HEK293T (cell line): ENCODE measurements at regions not wholly inside any gene's neighbourhood (a gene's known extent, or its start where the extent isn't known, plus 50 kb on each side); places are given as distances from the start of the nearest gene placed in this dataset.

ENCODE experiments used
- CTCF ChIA-PET: fragments of 350-600 bp; formaldehyde crosslinking; extraction: SDS; loops from one replicate; lab custom pipeline; 2021; ENCODE audit warnings: antibody characterized with exemption, inconsistent platforms; lab: Yijun Ruan, JAX
- POLR2A ChIA-PET: fragments of 350-600 bp; formaldehyde crosslinking; extraction: SDS; loops from one replicate; lab custom pipeline; 2020; ENCODE audit warnings: antibody characterized with exemption, inconsistent platforms; lab: Yijun Ruan, JAX
- DNase-seq: peaks from one replicate; pipeline ENCODE4 v3.0.0; 2012; ENCODE audit warnings: mixed read lengths; ENCODE audit errors: extremely low spot score
- ARNT ChIP-seq: fragments of 450-650 bp; IDR thresholded peaks from 2 replicates; pipeline ENCODE4 v1.6.1; 2017; ENCODE audit warnings: mild to moderate bottlenecking
- BHLHE40 ChIP-seq: fragments of 450-650 bp; IDR thresholded peaks from 2 replicates; pipeline ENCODE4 v1.6.1; 2016; ENCODE audit warnings: mild to moderate bottlenecking, moderate library complexity, borderline replicate concordance
- CTBP1 ChIP-seq: fragments of 450-650 bp; IDR thresholded peaks from 2 replicates; pipeline ENCODE4 v1.6.1; 2016; ENCODE audit warnings: borderline replicate concordance
- ELF4 ChIP-seq: fragments of 450-650 bp; IDR thresholded peaks from 2 replicates; pipeline ENCODE4 v1.6.1; 2017; ENCODE audit warnings: antibody characterized with exemption
- FOXA1 ChIP-seq: fragments of 450-650 bp; IDR thresholded peaks from 2 replicates; pipeline ENCODE4 v1.6.1; 2016; ENCODE audit warnings: mild to moderate bottlenecking
- FOXK2 ChIP-seq: fragments of 450-650 bp; IDR thresholded peaks from 2 replicates; pipeline ENCODE4 v1.6.1; 2016; ENCODE audit warnings: mild to moderate bottlenecking
- FOXM1 ChIP-seq: fragments of 450-650 bp; IDR thresholded peaks from 2 replicates; pipeline ENCODE4 v1.6.1; 2017; ENCODE audit warnings: mild to moderate bottlenecking, borderline replicate concordance
- HDGF ChIP-seq: fragments of 450-650 bp; IDR thresholded peaks from 2 replicates; pipeline ENCODE4 v1.6.1; 2017; ENCODE audit warnings: antibody characterized with exemption, borderline replicate concordance
- L3MBTL2 ChIP-seq: fragments of 450-650 bp; conservative IDR thresholded peaks from 2 replicates; pipeline ENCODE4 v1.6.1; 2016; ENCODE audit warnings: mild to moderate bottlenecking
- LEF1 ChIP-seq: fragments of 450-650 bp; IDR thresholded peaks from 2 replicates; pipeline ENCODE4 v1.6.1; 2017; ENCODE audit warnings: mild to moderate bottlenecking, borderline replicate concordance
- NFRKB ChIP-seq: fragments of 450-650 bp; IDR thresholded peaks from 2 replicates; pipeline ENCODE4 v1.6.1; 2016; ENCODE audit warnings: mild to moderate bottlenecking, moderate library complexity
- PKNOX1 ChIP-seq: fragments of 450-650 bp; IDR thresholded peaks from 2 replicates; pipeline ENCODE4 v1.6.1; 2016
- SP1 ChIP-seq: fragments of 450-650 bp; IDR thresholded peaks from 2 replicates; pipeline ENCODE4 v1.6.1; 2017
- SUZ12 ChIP-seq: fragments of 450-650 bp; IDR thresholded peaks from 2 replicates; pipeline ENCODE4 v1.6.1; 2016; ENCODE audit warnings: mild to moderate bottlenecking
- TARDBP ChIP-seq: fragments of 450-650 bp; IDR thresholded peaks from 2 replicates; pipeline ENCODE4 v1.6.1; 2016
- ZNF384 ChIP-seq: fragments of 450-650 bp; IDR thresholded peaks from 2 replicates; pipeline ENCODE4 v1.6.1; 2016

- TF ChIP-seq BHLHE40 = no peak
- TF ChIP-seq ELF4 = no peak
- TF ChIP-seq FOXM1 = no peak
- TF ChIP-seq FOXK2 = no peak
- no peak for TF ChIP-seq FOXA1
- no peak for TF ChIP-seq ZNF384
- no peak for TF ChIP-seq PKNOX1
- no peak for TF ChIP-seq TARDBP
- TF ChIP-seq L3MBTL2 = no peak
- TF ChIP-seq SP1 = no peak
- TF ChIP-seq CTBP1 = no peak
- no peak for TF ChIP-seq LEF1
- no peak for TF ChIP-seq ARNT
- no peak for TF ChIP-seq SUZ12
- no peak for TF ChIP-seq HDGF
- TF ChIP-seq NFRKB = no peak
- no peak for DNase-seq
- CTCF ChIA-PET = no interaction called here
- POLR2A ChIA-PET = no interaction called here
These were observed 311.2 kb upstream of the GNAI1 start for GRCh38 chr7:79823246-79823951.

- ChIA-PET CTCF (no interaction called here), POLR2A (no interaction called here)
- no peak for TF ChIP-seq L3MBTL2
- TF ChIP-seq CTBP1 = no peak
- no peak for TF ChIP-seq FOXA1
- no peak for TF ChIP-seq ELF4
- TF ChIP-seq FOXM1 = no peak
- TF ChIP-seq HDGF = no peak
- TF ChIP-seq NFRKB = no peak
- no peak for TF ChIP-seq SUZ12
- TF ChIP-seq LEF1 = no peak
- TF ChIP-seq PKNOX1 = no peak
- no peak for TF ChIP-seq TARDBP
- TF ChIP-seq SP1 = no peak
- no peak for TF ChIP-seq ZNF384
- no peak for TF ChIP-seq ARNT
- no peak for TF ChIP-seq FOXK2
- TF ChIP-seq BHLHE40 = no peak
These were observed 311.9 kb upstream of the GNAI1 start for GRCh38 chr7:79822620-79823240.

GRCh38 chr7:79820387-79820786, 314.2 kb upstream of the GNAI1 start:
- ChIA-PET POLR2A (no interaction called here), CTCF (no interaction called here)
- TF ChIP-seq FOXK2 = no peak
- TF ChIP-seq PKNOX1 = peak; percentile 52
- peak; percentile 37 for DNase-seq

More at GRCh38 chr7:79822620-79823240, 311.9 kb upstream of the GNAI1 start:
- DNase-seq = no peak

- ChIA-PET POLR2A (no interaction called here), CTCF (no interaction called here)
- no peak for TF ChIP-seq L3MBTL2
- no peak for DNase-seq
These were observed 323.7 kb upstream of the GNAI1 start for GRCh38 chr7:79810916-79811315.

- TF ChIP-seq FOXA1 (no peak), BHLHE40 (no peak), FOXK2 (no peak), L3MBTL2 (no peak), ZNF384 (no peak), PKNOX1 (no peak), SUZ12 (no peak), FOXM1 (no peak), SP1 (no peak), ELF4 (no peak), HDGF (no peak), LEF1 (no peak)
- peak; percentile 6 for DNase-seq
- ChIA-PET CTCF (interaction anchor here (0.6 kb wide), 1 partner anchor 61 kb away, joined by 3 read pairs; no protein-coding TSS in a partner anchor), POLR2A (no interaction called here)
These were observed 328.4 kb upstream of the GNAI1 start for GRCh38 chr7:79806161-79806734.
